Panc1 (cell line): ENCODE measurements at regions not wholly inside any gene's neighbourhood (a gene's known extent, or its start where the extent isn't known, plus 50 kb on each side); places are given as distances from the start of the nearest gene placed in this dataset.

Source experiments
- ATAC-seq: fragments of 200-7000 bp; cut with Tn5 transposase; 2 replicates; pipeline ENCODE4 v1.9.1; 2020; ENCODE audit warnings: mild to moderate bottlenecking, moderate library complexity
- BruUV-seq: library from RNA; stranded (reverse); fragments of 400-500 nt; replicated peaks from 2 replicates; lab custom pipeline; 2021; lab: Mats Ljungman, UMichigan
- CTCF ChIA-PET: fragments of 300-600 bp; sonication (Branson Sonifier 250); formaldehyde crosslinking; loops from one replicate; lab custom pipeline; 2022; ENCODE audit warnings: antibody characterized with exemption; lab: Charles Lee
- POLR2A ChIA-PET: fragments of 300-600 bp; sonication (Branson Sonifier 250); formaldehyde crosslinking; loops from one replicate; lab custom pipeline; 2022; ENCODE audit warnings: antibody characterized with exemption; lab: Charles Lee
- DNase-seq: peaks from one replicate; pipeline ENCODE4 v3.0.0-alpha.2; 2010; ENCODE audit warnings: low read depth, low spot score
- H3K27ac ChIP-seq: 2 replicates; pipeline ENCODE4 v1.5.1; 2011; ENCODE audit warnings: mild to moderate bottlenecking, low read length, inconsistent platforms
- H3K27me3 ChIP-seq: fragments of 200-500 bp; sonication (Bioruptor generic); 2 replicates; pipeline ENCODE4 v1.6.0; 2014; ENCODE audit warnings: low read length, inconsistent platforms; ENCODE audit not compliant: control insufficient read depth, insufficient read depth
- H3K36me3 ChIP-seq: fragments of 200-500 bp; sonication (Bioruptor generic); 2 replicates; pipeline ENCODE4 v1.5.1; 2014; ENCODE audit warnings: inconsistent platforms, mild to moderate bottlenecking, low read length, moderate library complexity; ENCODE audit not compliant: control insufficient read depth, insufficient read depth
- H3K4me1 ChIP-seq: 2 replicates; pipeline ENCODE4 v1.5.1; 2011; ENCODE audit warnings: inconsistent platforms, mild to moderate bottlenecking, low read length, moderate library complexity; ENCODE audit not compliant: control insufficient read depth, insufficient read depth
- H3K4me3 ChIP-seq, 2 experiments: 2 replicates each; pipeline ENCODE4 v1.5.1; 2011 to 2012; ENCODE audit warnings: low read depth in 2 of 2, low read length in 2 of 2, mild to moderate bottlenecking in 2 of 2, inconsistent platforms in 1 of 2, moderate library complexity in 1 of 2
- H3K9me3 ChIP-seq: fragments of 200-500 bp; sonication (Bioruptor generic); 2 replicates; pipeline ENCODE4 v1.5.1; 2014; ENCODE audit warnings: low read depth, mild to moderate bottlenecking, inconsistent platforms, low read length, moderate library complexity; ENCODE audit not compliant: control insufficient read depth, insufficient read depth
- POLR2AphosphoS5 ChIP-seq: IDR thresholded peaks from 2 replicates; pipeline ENCODE4 v1.6.1; 2012; ENCODE audit warnings: mild to moderate bottlenecking, low read depth, low read length, moderate library complexity
- SIN3A ChIP-seq: IDR thresholded peaks from 2 replicates; pipeline ENCODE4 v1.6.1; 2012; ENCODE audit warnings: low read depth, mild to moderate bottlenecking, low read length, moderate library complexity, borderline replicate concordance; ENCODE audit not compliant: insufficient read depth
- TCF7L2 ChIP-seq: IDR thresholded peaks from 2 replicates; pipeline ENCODE4 v1.6.1; 2011; ENCODE audit warnings: mild to moderate bottlenecking, low read depth, low read length, inconsistent platforms
- in situ Hi-C: cut with HindIII; loops from 2 replicates; pipeline ENCODE4 v1.10.0; 2016; ENCODE audit warnings: low sequenced_read_pairs, low pct_unique_long_range_greater_than_20kb
- intact Hi-C: fragments of 100-400 bp; cut with micrococcal nuclease; formaldehyde crosslinking; loops from one replicate; pipeline ENCODE4 v1.10.0; 2022; ENCODE audit not compliant: unreplicated experiment
- TF ChIP-seq, protein P1 (sequence below): fragments of 450-650 bp; IDR thresholded peaks from 2 replicates; pipeline ENCODE4 v1.5.1; 2017; ENCODE audit warnings: mild to moderate bottlenecking
- TF ChIP-seq, protein P2 (sequence below), 2 experiments: IDR thresholded peaks; 2 replicates each; pipeline ENCODE4 v1.6.1; 2011 to 2012; ENCODE audit warnings: low read depth in 2 of 2, control low read depth in 1 of 2, low read length in 1 of 2, mild to moderate bottlenecking in 1 of 2, moderate library complexity in 1 of 2; ENCODE audit not compliant: insufficient read depth in 1 of 2

DNA sequence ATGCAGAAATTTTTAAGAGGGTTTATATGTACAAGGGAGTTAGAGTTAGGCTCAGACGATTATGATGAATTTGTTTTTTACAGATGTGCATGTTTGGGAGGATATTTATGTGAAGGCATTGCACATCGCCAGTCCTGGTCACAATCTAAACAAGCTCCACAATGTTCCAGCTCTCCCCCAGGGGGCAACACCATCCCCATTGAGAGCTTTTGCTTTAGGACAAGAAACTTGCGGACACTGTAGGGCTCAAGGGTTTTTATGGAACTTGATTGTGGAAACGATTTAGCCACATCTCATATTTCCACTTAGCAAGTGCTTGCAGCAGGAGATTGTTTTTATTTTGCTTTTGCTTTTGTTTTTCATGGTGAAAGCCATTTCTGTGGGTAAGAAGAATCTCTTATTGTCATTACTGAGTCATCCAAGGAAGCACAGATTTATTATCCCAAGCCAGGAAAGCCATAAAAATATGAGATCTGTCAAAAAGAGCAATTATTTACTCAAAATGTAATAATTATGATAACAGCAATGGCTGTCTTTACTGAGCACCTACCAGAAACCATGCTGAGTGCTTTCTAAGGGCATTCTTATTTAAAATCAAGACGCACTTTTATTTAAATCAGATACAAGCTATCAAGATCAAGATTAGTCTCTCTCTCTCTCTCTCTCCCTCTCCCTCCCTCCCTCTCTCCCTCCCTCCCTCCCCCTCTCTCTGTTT lies 276.7 kb upstream of the SRRM4 start:
- Histone ChIP-seq H3K27ac (no peak overlapping the region), H3K27me3 (no peaks in the 10 kb centered on the region), H3K36me3 (no peaks in the 10 kb centered on the region), H3K4me3 (no peak overlapping the region), H3K9me3 (peaks cover 3% of the 10 kb centered on the region; the same call in 1 of the 2 replicates), H3K4me1 (no peaks in the 10 kb centered on the region)
- intact Hi-C loops: no loop called here
- ATAC-seq (no peak), DNase-seq (no peak)
- BruUV-seq: no TSS peak
- ChIA-PET CTCF (no interaction called here), POLR2A (no interaction called here)
- TF ChIP-seq POLR2AphosphoS5: no peak
- TF ChIP-seq, protein P1, sequence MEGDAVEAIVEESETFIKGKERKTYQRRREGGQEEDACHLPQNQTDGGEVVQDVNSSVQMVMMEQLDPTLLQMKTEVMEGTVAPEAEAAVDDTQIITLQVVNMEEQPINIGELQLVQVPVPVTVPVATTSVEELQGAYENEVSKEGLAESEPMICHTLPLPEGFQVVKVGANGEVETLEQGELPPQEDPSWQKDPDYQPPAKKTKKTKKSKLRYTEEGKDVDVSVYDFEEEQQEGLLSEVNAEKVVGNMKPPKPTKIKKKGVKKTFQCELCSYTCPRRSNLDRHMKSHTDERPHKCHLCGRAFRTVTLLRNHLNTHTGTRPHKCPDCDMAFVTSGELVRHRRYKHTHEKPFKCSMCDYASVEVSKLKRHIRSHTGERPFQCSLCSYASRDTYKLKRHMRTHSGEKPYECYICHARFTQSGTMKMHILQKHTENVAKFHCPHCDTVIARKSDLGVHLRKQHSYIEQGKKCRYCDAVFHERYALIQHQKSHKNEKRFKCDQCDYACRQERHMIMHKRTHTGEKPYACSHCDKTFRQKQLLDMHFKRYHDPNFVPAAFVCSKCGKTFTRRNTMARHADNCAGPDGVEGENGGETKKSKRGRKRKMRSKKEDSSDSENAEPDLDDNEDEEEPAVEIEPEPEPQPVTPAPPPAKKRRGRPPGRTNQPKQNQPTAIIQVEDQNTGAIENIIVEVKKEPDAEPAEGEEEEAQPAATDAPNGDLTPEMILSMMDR: 0 out of 2 replicates have a peak, but pooled peaks have one; percentile 13
- in situ Hi-C loops: no loop called here

DNA sequence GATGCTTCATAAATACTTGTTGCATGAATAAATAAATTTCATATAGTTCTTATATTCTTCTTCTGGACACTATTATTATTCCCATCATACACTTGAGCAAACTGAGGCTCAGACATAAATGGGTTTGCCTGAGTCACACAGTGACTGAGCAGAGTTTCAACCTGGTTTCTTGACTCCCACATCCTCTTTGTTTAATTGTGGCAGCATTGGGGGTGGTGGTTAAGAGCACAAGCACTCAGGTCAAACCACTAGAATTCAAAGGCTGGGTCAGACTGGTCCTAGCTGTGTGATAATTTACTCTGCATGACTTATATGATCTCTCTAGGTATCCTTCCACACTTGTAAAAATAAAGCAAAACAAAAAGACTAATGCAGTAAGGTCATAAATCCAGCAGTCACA lies 274.9 kb upstream of the SRRM4 start:
- no peaks in the 10 kb centered on the region for H3K4me1 ChIP-seq
- in situ Hi-C loops: no loop called here
- intact Hi-C loops: no loop called here
- H3K4me3 ChIP-seq: no peak overlapping the region
- ATAC-seq (no peak), DNase-seq (no peak)
- no peaks in the 10 kb centered on the region for H3K36me3 ChIP-seq
- H3K27ac ChIP-seq: no peak overlapping the region
- ChIA-PET POLR2A (no interaction called here), CTCF (interaction anchor here (0.6 kb wide), 1 partner anchor 11 kb away, joined by 5 read pairs; no protein-coding TSS in a partner anchor)
- no TSS peak for BruUV-seq
- TF ChIP-seq, protein P2, sequence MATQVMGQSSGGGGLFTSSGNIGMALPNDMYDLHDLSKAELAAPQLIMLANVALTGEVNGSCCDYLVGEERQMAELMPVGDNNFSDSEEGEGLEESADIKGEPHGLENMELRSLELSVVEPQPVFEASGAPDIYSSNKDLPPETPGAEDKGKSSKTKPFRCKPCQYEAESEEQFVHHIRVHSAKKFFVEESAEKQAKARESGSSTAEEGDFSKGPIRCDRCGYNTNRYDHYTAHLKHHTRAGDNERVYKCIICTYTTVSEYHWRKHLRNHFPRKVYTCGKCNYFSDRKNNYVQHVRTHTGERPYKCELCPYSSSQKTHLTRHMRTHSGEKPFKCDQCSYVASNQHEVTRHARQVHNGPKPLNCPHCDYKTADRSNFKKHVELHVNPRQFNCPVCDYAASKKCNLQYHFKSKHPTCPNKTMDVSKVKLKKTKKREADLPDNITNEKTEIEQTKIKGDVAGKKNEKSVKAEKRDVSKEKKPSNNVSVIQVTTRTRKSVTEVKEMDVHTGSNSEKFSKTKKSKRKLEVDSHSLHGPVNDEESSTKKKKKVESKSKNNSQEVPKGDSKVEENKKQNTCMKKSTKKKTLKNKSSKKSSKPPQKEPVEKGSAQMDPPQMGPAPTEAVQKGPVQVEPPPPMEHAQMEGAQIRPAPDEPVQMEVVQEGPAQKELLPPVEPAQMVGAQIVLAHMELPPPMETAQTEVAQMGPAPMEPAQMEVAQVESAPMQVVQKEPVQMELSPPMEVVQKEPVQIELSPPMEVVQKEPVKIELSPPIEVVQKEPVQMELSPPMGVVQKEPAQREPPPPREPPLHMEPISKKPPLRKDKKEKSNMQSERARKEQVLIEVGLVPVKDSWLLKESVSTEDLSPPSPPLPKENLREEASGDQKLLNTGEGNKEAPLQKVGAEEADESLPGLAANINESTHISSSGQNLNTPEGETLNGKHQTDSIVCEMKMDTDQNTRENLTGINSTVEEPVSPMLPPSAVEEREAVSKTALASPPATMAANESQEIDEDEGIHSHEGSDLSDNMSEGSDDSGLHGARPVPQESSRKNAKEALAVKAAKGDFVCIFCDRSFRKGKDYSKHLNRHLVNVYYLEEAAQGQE (IDR thresholded peaks at IDR 0.05; ENCODE audit: insufficient read depth in 1 of 2, low read depth in 2 of 2, low read length in 1 of 2): no peak
- TF ChIP-seq, protein P1: no peak
- TF ChIP-seq TCF7L2: no peak
- no peak for TF ChIP-seq SIN3A
- TF ChIP-seq POLR2AphosphoS5: no peak
- no peaks in the 10 kb centered on the region for H3K9me3 ChIP-seq
- H3K27me3 ChIP-seq: no peaks in the 10 kb centered on the region
